SK-N-SH (cell line): ENCODE measurements at regions not wholly inside any gene's neighbourhood (a gene's known extent, or its start where the extent isn't known, plus 50 kb on each side); places are given as distances from the start of the nearest gene placed in this dataset.
A peak's percentile ranks its signal among the peaks of the same experiment; 100 is the strongest.

Source experiments
- CTCF ChIA-PET: fragments of 300-600, 350-600 bp; formaldehyde crosslinking; extraction: SDS; loops from one replicate; lab custom pipeline; 2021; lab: Yijun Ruan, JAX
- POLR2A ChIA-PET: fragments of 350-600 bp; sonication (Branson Sonifier 250); formaldehyde crosslinking; extraction: SDS; loops from one replicate; lab custom pipeline; 2020; ENCODE audit warnings: antibody characterized with exemption, inconsistent platforms; lab: Yijun Ruan, JAX
- DNase-seq: peaks from one replicate; pipeline ENCODE4 v3.0.0; 2012
- H2AFZ ChIP-seq: fragments of 200-600 bp; sonication (generic); 2 replicates; pipeline ENCODE4 v1.8.1; 2016; ENCODE audit warnings: antibody characterized with exemption, mild to moderate bottlenecking, low read depth
- H3F3A ChIP-seq: fragments of 200-600 bp; sonication (generic); replicated peaks from 2 replicates; pipeline ENCODE3; 2016; ENCODE audit warnings: antibody characterized with exemption, mild to moderate bottlenecking; ENCODE audit not compliant: insufficient read depth
- H3K27ac ChIP-seq, 2 experiments: fragments of 200-500 bp in 1 of 2; fragments of 200-600 bp in 1 of 2; sonication (Bioruptor generic) in 1 of 2; sonication (generic), shearing (Covaris generic) in 1 of 2; 2 replicates each; pipeline versions ENCODE4 v1.5.1 to v1.6.1; 2014 to 2016; ENCODE audit warnings: low read depth in 2 of 2, inconsistent platforms in 1 of 2, low read length in 1 of 2, mild to moderate bottlenecking in 1 of 2, mixed read lengths in 1 of 2
- H3K27me3 ChIP-seq: fragments of 200-600 bp; sonication (generic), shearing (Covaris generic); 2 replicates; pipeline ENCODE4 v1.6.1; 2016; ENCODE audit warnings: mixed run types; ENCODE audit not compliant: insufficient read depth
- H3K36me3 ChIP-seq, 2 experiments: fragments of 200-500 bp in 1 of 2; fragments of 200-600 bp in 1 of 2; sonication (Bioruptor generic) in 1 of 2; sonication (generic) in 1 of 2; replicated peaks in 1 of 2; 2 replicates each; pipeline versions ENCODE3 to v1.5.1; 2014 to 2016; ENCODE audit warnings: low read length in 1 of 2, mild to moderate bottlenecking in 1 of 2; ENCODE audit not compliant: insufficient read depth in 2 of 2, control insufficient read depth in 1 of 2
- H3K4me1 ChIP-seq, 2 experiments: fragments of 200-500 bp in 1 of 2; fragments of 200-600 bp in 1 of 2; sonication (Bioruptor generic) in 1 of 2; sonication (generic), shearing (Covaris generic) in 1 of 2; 2 replicates each; pipeline versions ENCODE4 v1.5.1 to v1.6.1; 2014 to 2016; ENCODE audit warnings: low read depth in 1 of 2, low read length in 1 of 2, mixed run types in 1 of 2; ENCODE audit not compliant: insufficient read depth in 2 of 2, control insufficient read depth in 1 of 2
- H3K4me2 ChIP-seq: fragments of 200-600 bp; sonication (generic), shearing (Covaris generic); 2 replicates; pipeline ENCODE4 v1.6.1; 2017; ENCODE audit warnings: mixed run types
- H3K4me3 ChIP-seq, 2 experiments: fragments of 200-500 bp in 1 of 2; fragments of 200-600 bp in 1 of 2; sonication (Bioruptor generic) in 1 of 2; sonication (generic), shearing (Covaris generic) in 1 of 2; 2 replicates each; pipeline versions ENCODE4 v1.5.1 to v1.8.1; 2014 to 2016; ENCODE audit warnings: low read depth in 2 of 2, inconsistent platforms in 1 of 2, low read length in 1 of 2, mild to moderate bottlenecking in 1 of 2, mixed read lengths in 1 of 2, moderate library complexity in 1 of 2
- H3K79me2 ChIP-seq: fragments of 200-600 bp; sonication (generic); 2 replicates; pipeline ENCODE4 v1.8.1; 2017; ENCODE audit warnings: mild to moderate bottlenecking; ENCODE audit not compliant: insufficient read depth
- H3K9ac ChIP-seq: fragments of 200-600 bp; sonication (generic); 2 replicates; pipeline ENCODE4 v1.6.1; 2017; ENCODE audit warnings: mixed run types
- H3K9me2 ChIP-seq: fragments of 200-600 bp; sonication (generic); 2 replicates; pipeline ENCODE4 v1.6.1; 2017; ENCODE audit warnings: mixed run types
- H3K9me3 ChIP-seq: fragments of 200-600 bp; sonication (generic); 2 replicates; pipeline ENCODE4 v1.6.1; 2017; ENCODE audit warnings: mixed run types, mild to moderate bottlenecking, moderate library complexity
- H4K20me1 ChIP-seq: fragments of 200-600 bp; sonication (generic); 2 replicates; pipeline ENCODE4 v1.6.1; 2017; ENCODE audit warnings: mild to moderate bottlenecking, mixed run types; ENCODE audit not compliant: insufficient read depth
- EP300 ChIP-seq, 2 experiments: IDR thresholded peaks; 2 replicates each; pipeline versions ENCODE4 v1.4.0 to v1.6.1; 2012; ENCODE audit warnings: borderline replicate concordance in 1 of 2, low read depth in 1 of 2, low read length in 1 of 2
- EZH2phosphoT487 ChIP-seq: fragments of 200-600 bp; sonication (generic); IDR thresholded peaks from 2 replicates; pipeline ENCODE4 v1.6.1; 2017; ENCODE audit warnings: low read depth, mixed run types, mild to moderate bottlenecking, antibody characterized with exemption, moderate library complexity, borderline replicate concordance
- FOXJ3 ChIP-seq: sonication (generic); formaldehyde crosslinking; IDR thresholded peaks from 2 replicates; pipeline ENCODE4 v1.5.1; 2020; ENCODE audit warnings: mild to moderate bottlenecking, missing genetic modification reagents
- FOXM1 ChIP-seq: IDR thresholded peaks from 2 replicates; pipeline ENCODE4 v1.4.0; 2012; ENCODE audit warnings: low read depth, mild to moderate bottlenecking
- GATA2 ChIP-seq: sonication (generic); formaldehyde crosslinking; IDR thresholded peaks from 2 replicates; pipeline ENCODE4 v1.5.0; 2020; ENCODE audit warnings: mild to moderate bottlenecking, missing genetic modification reagents
- MAX ChIP-seq: IDR thresholded peaks from 2 replicates; pipeline ENCODE4 v1.4.0; 2012; ENCODE audit warnings: low read depth
- MEF2A ChIP-seq: IDR thresholded peaks from 2 replicates; pipeline ENCODE4 v1.4.0; 2012; ENCODE audit warnings: low read depth, borderline replicate concordance
- MXI1 ChIP-seq: IDR thresholded peaks from 2 replicates; pipeline ENCODE4 v1.6.1; 2012; ENCODE audit warnings: mild to moderate bottlenecking, low read depth, low read length, improper control_type of control experiment
- RAD21 ChIP-seq: IDR thresholded peaks from 2 replicates; pipeline ENCODE4 v1.6.1; 2012; ENCODE audit warnings: mild to moderate bottlenecking, low read length
- SMC3 ChIP-seq: IDR thresholded peaks from 2 replicates; pipeline ENCODE4 v1.6.1; 2012; ENCODE audit warnings: low read depth, low read length, improper control_type of control experiment
- TCF12 ChIP-seq: IDR thresholded peaks from 2 replicates; pipeline ENCODE4 v1.4.0; 2012
- YY1 ChIP-seq: IDR thresholded peaks from 2 replicates; pipeline ENCODE4 v1.4.0; 2012; ENCODE audit warnings: low read depth, mild to moderate bottlenecking
- ZBTB33 ChIP-seq: IDR thresholded peaks from 2 replicates; pipeline ENCODE4 v1.4.0; 2012; ENCODE audit warnings: low read depth, borderline replicate concordance
- whole genome bisulfite sequencing: methylation state at CpG from one replicate; pipeline ENCODE4 v1.1.6; 2017; ENCODE audit warnings: low lambda C conversion rate; 5-methylcytosine and 5-hydroxymethylcytosine counted together
- TF ChIP-seq, protein P1 (sequence below): fragments of 200-600 bp; sonication (generic); IDR thresholded peaks from 2 replicates; pipeline ENCODE4 v1.6.1; 2017; ENCODE audit warnings: antibody characterized with exemption, mild to moderate bottlenecking, moderate library complexity

DNA sequence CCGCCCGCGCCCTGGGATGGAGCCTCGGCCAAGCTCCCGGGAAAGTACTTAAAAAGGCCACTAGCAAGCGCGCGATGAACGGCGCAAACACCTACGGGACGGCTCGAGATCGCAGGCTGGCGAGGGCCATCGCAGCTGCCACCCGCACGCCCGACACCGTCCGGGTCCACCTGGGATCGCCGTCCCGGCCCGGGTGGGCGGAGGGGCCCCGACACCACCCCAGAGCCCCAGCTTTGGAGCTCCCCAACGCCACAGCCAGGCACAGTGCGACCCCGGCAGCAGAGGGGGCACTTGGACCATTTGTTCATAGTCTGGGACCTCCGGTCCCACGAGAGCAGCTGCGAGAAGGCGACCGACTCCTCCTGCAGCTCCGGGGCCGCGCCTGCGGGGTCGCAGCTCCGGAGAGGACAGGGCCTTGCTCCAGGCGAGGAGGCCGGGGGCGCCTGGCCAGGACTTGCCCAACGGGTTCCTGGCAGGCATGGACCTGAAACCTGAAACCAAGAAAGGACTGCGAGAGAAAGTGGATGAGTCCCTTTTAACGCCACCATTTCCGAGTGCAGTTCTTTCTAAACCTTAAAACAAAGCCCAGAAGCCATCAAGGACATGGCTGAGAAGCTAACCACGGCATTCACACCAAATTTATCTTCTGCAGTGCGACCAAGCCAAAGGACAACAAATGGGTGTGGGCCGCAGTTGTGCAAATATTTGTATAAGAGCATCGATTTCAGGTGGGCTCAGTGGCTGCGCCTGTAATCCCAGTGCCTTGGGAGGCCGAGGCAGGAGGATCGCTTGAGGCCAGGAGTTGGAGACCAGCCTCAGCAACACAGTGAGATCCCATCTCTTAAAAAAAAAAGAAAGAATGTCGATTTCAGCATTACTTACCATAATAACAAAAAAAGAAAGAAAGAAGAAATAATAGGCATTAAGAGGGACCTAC lies 54.0 kb upstream of the IMP4 start:
- no peaks in the 10 kb centered on the region; a peak in 1 of 4 replicates for H3K4me1 ChIP-seq
- H3K9ac ChIP-seq, result no peak overlapping the region
- WGBS, result 83% methylated on average over 43 of the region's 56 CpGs
- H3K4me3 ChIP-seq, result no peak overlapping the region
- H3F3A ChIP-seq, result no peaks in the 10 kb centered on the region
- peak; percentile 27 for DNase-seq
- TF ChIP-seq EZH2phosphoT487 (no peak), ZBTB33 (no peak), SMC3 (no peak), RAD21 (no peak), TCF12 (no peak), FOXJ3 (CRISPR knock-in tag) (no peak), MAX (no peak), FOXM1 (no peak), YY1 (no peak)
- TF ChIP-seq, protein P1, sequence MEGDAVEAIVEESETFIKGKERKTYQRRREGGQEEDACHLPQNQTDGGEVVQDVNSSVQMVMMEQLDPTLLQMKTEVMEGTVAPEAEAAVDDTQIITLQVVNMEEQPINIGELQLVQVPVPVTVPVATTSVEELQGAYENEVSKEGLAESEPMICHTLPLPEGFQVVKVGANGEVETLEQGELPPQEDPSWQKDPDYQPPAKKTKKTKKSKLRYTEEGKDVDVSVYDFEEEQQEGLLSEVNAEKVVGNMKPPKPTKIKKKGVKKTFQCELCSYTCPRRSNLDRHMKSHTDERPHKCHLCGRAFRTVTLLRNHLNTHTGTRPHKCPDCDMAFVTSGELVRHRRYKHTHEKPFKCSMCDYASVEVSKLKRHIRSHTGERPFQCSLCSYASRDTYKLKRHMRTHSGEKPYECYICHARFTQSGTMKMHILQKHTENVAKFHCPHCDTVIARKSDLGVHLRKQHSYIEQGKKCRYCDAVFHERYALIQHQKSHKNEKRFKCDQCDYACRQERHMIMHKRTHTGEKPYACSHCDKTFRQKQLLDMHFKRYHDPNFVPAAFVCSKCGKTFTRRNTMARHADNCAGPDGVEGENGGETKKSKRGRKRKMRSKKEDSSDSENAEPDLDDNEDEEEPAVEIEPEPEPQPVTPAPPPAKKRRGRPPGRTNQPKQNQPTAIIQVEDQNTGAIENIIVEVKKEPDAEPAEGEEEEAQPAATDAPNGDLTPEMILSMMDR, result no peak
- H3K4me2 ChIP-seq, result no peak overlapping the region
- no peaks in the 10 kb centered on the region for H3K27me3 ChIP-seq
- H3K36me3 ChIP-seq, result no peaks in the 10 kb centered on the region
- H3K9me3 ChIP-seq, result no peaks in the 10 kb centered on the region
- POLR2A ChIA-PET, result no interaction called here
- no peaks in the 10 kb centered on the region for H4K20me1 ChIP-seq
- no peaks in the 10 kb centered on the region for H3K9me2 ChIP-seq
- CTCF ChIA-PET, result interaction anchor here (1.1 kb wide), 1 partner anchor 44 kb away, joined by 4 read pairs; no protein-coding TSS in a partner anchor
- H2AFZ ChIP-seq, result no peak overlapping the region
- no peaks in the 10 kb centered on the region for H3K79me2 ChIP-seq
- no peak overlapping the region for H3K27ac ChIP-seq

- CTCF ChIA-PET, result no interaction called here
Measured at GRCh38 chr2:130287656-130288026, 55.1 kb upstream of the IMP4 start.

More at GRCh38 chr2:130287656-130288026, 55.1 kb upstream of the IMP4 start:
- H4K20me1 ChIP-seq, result no peaks in the 10 kb centered on the region
- 51% methylated on average over 12 of the region's 14 CpGs for WGBS
- H3F3A ChIP-seq, result no peaks in the 10 kb centered on the region
- no peak overlapping the region for H3K9ac ChIP-seq
- H3K79me2 ChIP-seq, result no peaks in the 10 kb centered on the region
- H3K9me2 ChIP-seq, result no peaks in the 10 kb centered on the region
- H2AFZ ChIP-seq, result no peak overlapping the region
- H3K4me1 ChIP-seq, result no peaks in the 10 kb centered on the region; a peak in 1 of 4 replicates
- no peak overlapping the region for H3K27ac ChIP-seq
- H3K4me2 ChIP-seq, result no peak overlapping the region
- POLR2A ChIA-PET, result no interaction called here
- TF ChIP-seq EP300 (IDR thresholded peaks at IDR 0.05; ENCODE audit: borderline replicate concordance in 1 of 2, low read depth in 1 of 2, low read length in 1 of 2) (no peak), MAX (no peak), MXI1 (no peak), GATA2 (CRISPR knock-in tag) (no peak), FOXJ3 (CRISPR knock-in tag) (no peak), RAD21 (no peak), MEF2A (no peak)
- TF ChIP-seq, protein P1, result no peak
- TF ChIP-seq, all 33 proteins: peak for 0
- DNase-seq, result no peak
- no peak overlapping the region for H3K4me3 ChIP-seq
- H3K36me3 ChIP-seq, result no peaks in the 10 kb centered on the region
- H3K9me3 ChIP-seq, result no peaks in the 10 kb centered on the region
- no peaks in the 10 kb centered on the region for H3K27me3 ChIP-seq
